ENCODE measurements at regions not wholly inside any gene's neighbourhood (a gene's known extent, or its start where the extent isn't known, plus 50 kb on each side); places are given as distances from the start of the nearest gene placed in this dataset.

DNA sequence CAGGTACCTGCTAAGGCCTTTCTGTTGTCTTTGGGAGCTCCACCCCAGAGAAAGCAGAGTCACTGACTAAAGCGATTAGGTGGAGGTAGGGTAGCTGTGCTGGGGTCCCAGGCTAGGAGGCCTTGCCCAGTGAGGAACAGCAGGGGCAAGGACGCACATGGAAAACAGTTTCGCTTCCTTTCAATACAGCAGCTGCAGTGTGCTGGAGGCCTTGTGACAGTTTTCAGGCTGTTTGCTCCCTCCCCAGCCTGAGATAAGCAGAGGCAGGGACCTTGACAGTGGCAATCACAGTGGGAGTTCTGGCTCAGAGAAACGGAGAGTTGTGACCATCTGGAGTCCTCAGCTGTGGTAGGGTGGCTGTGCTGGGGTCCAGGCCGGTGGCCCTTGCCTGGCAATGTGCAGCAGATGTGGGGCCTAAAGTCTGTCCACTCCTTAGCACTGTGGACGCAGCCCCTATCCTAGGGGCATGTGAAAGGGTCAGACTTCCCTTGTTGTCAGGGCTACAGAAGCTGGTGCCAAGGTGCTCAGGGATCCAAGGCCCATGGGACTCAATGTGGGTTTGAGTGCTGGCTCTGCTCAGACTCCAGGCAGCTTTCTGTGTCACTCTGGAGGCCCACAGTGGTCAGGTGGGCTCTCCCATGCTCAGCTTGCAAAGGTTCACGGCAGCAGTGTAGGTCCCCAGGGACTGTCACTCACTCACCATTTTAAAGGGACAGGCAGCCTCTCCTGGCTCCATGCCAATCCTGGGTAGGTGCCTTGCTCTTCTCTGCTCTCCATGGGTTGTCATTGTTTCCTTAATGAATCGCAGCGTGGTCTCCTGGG is 534.9 kb upstream of the FMR1 start:
- TF ChIP-seq RFX5 (IDR thresholded peaks at IDR 0.05; ENCODE audit: low read depth, low read length): no peak
- TF ChIP-seq, protein P1, sequence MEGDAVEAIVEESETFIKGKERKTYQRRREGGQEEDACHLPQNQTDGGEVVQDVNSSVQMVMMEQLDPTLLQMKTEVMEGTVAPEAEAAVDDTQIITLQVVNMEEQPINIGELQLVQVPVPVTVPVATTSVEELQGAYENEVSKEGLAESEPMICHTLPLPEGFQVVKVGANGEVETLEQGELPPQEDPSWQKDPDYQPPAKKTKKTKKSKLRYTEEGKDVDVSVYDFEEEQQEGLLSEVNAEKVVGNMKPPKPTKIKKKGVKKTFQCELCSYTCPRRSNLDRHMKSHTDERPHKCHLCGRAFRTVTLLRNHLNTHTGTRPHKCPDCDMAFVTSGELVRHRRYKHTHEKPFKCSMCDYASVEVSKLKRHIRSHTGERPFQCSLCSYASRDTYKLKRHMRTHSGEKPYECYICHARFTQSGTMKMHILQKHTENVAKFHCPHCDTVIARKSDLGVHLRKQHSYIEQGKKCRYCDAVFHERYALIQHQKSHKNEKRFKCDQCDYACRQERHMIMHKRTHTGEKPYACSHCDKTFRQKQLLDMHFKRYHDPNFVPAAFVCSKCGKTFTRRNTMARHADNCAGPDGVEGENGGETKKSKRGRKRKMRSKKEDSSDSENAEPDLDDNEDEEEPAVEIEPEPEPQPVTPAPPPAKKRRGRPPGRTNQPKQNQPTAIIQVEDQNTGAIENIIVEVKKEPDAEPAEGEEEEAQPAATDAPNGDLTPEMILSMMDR (conservative IDR thresholded peaks at IDR 0.05; ENCODE audit: low read depth, low read length): no peak
- TF ChIP-seq BHLHE40 (IDR thresholded peaks at IDR 0.05; ENCODE audit: low read depth, low read length): no peak
- TF ChIP-seq RAD21 (IDR thresholded peaks at IDR 0.05; ENCODE audit: low read length): no peak
- no peak for TF ChIP-seq CHD1 (IDR thresholded peaks at IDR 0.05; ENCODE audit: low read depth, low read length)
- TF ChIP-seq MXI1 (IDR thresholded peaks at IDR 0.05; ENCODE audit: borderline replicate concordance, low read depth, low read length): no peak
- no peak for TF ChIP-seq POLR2A (IDR thresholded peaks at IDR 0.05; ENCODE audit: low read depth, low read length)
- no peak for TF ChIP-seq NFE2L2 (IDR thresholded peaks at IDR 0.05; ENCODE audit: low read depth, low read length)
- TF ChIP-seq CEBPB (IDR thresholded peaks at IDR 0.05; ENCODE audit: low read depth, low read length): no peak
